Activated CD8-positive, alpha-beta T cell treated with anti-CD3 and anti-CD28 coated beads for 36 hours (primary cell): ENCODE measurements at regions not wholly inside any gene's neighbourhood (a gene's known extent, or its start where the extent isn't known, plus 50 kb on each side); places are given as distances from the start of the nearest gene placed in this dataset.

Experiments used
- ATAC-seq: fragments of 200-7000 bp; cut with Tn5 transposase; one replicate; pipeline ENCODE4 v1.10.0; 2021; ENCODE audit warnings: mild to moderate bottlenecking, moderate library complexity
- CTCF ChIA-PET: fragments of 350-600 bp; sonication (Branson Sonifier 250); formaldehyde crosslinking; loops from one replicate; lab custom pipeline; 2021; ENCODE audit warnings: antibody characterized with exemption; lab: Charles Lee
- POLR2A ChIA-PET: fragments of 350-600 bp; sonication (Branson Sonifier 250); formaldehyde crosslinking; loops from one replicate; lab custom pipeline; 2021; ENCODE audit warnings: antibody characterized with exemption; lab: Charles Lee
- DNase-seq: peaks from one replicate; pipeline ENCODE4 v3.0.0-alpha.2; 2020
- H3K27ac Mint-ChIP-seq: one replicate; pipeline ENCODE4 v1.8.0; 2021; ENCODE audit warnings: mild to moderate bottlenecking, mixed read lengths
- H3K27me3 Mint-ChIP-seq: one replicate; pipeline ENCODE4 v1.8.0; 2021; ENCODE audit warnings: mixed read lengths
- H3K36me3 Mint-ChIP-seq: one replicate; pipeline ENCODE4 v1.8.0; 2021; ENCODE audit warnings: low read depth, mixed read lengths
- H3K4me1 Mint-ChIP-seq: one replicate; pipeline ENCODE4 v1.8.0; 2021; ENCODE audit warnings: low read depth, mixed read lengths
- H3K4me3 Mint-ChIP-seq: one replicate; pipeline ENCODE4 v1.8.0; 2021; ENCODE audit warnings: mild to moderate bottlenecking, moderate library complexity, mixed read lengths
- H3K9me3 Mint-ChIP-seq: one replicate; pipeline ENCODE4 v1.8.0; 2021; ENCODE audit warnings: mixed read lengths
- intact Hi-C: fragments of 100-400 bp; cut with micrococcal nuclease; formaldehyde crosslinking; loops from one replicate; pipeline ENCODE4 v1.10.0; 2022
- TF ChIP-seq, protein P1 (sequence below): fragments of 200-600 bp; IDR thresholded peaks from one replicate; pipeline ENCODE4 v1.8.0; 2022; ENCODE audit warnings: antibody characterized with exemption, mild to moderate bottlenecking

DNA sequence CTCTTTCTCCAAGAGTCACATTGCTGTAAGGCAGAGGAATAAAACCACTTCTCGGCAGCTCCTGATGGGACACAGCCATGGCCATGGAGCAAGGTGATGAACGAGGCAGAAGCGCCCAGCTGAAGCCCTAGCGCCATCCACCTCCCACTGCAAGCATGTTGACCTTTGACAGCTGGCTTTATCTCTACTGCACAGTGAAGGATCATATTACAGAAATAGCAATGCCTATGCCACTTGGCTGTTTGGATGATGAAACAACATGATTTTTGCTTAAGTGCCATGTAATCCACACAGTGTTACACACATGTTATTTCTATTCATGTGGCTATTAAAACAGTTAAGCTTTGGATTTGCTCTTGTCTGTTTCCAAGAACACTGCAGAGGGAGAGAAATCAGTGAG lies 167.7 kb downstream of the VAPA start:
- Mint-ChIP-seq H3K36me3 (no peaks in the 10 kb centered on the region), H3K27me3 (peaks cover 1% of the 10 kb centered on the region), H3K27ac (no peak overlapping the region), H3K4me1 (no peaks in the 10 kb centered on the region), H3K9me3 (peaks cover 10% of the 10 kb centered on the region), H3K4me3 (no peak overlapping the region)
- ChIA-PET POLR2A (interaction anchor here (0.8 kb wide), 1 partner anchor 9 kb away, joined by 3 read pairs; no protein-coding TSS in a partner anchor), CTCF (interaction anchor here (1.1 kb wide), 1 partner anchor 9 kb away, joined by 3 read pairs; no protein-coding TSS in a partner anchor)
- no peak for ATAC-seq
- intact Hi-C loops: no loop called here
- DNase-seq: no peak
- TF ChIP-seq, protein P1, sequence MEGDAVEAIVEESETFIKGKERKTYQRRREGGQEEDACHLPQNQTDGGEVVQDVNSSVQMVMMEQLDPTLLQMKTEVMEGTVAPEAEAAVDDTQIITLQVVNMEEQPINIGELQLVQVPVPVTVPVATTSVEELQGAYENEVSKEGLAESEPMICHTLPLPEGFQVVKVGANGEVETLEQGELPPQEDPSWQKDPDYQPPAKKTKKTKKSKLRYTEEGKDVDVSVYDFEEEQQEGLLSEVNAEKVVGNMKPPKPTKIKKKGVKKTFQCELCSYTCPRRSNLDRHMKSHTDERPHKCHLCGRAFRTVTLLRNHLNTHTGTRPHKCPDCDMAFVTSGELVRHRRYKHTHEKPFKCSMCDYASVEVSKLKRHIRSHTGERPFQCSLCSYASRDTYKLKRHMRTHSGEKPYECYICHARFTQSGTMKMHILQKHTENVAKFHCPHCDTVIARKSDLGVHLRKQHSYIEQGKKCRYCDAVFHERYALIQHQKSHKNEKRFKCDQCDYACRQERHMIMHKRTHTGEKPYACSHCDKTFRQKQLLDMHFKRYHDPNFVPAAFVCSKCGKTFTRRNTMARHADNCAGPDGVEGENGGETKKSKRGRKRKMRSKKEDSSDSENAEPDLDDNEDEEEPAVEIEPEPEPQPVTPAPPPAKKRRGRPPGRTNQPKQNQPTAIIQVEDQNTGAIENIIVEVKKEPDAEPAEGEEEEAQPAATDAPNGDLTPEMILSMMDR: no peak

DNA sequence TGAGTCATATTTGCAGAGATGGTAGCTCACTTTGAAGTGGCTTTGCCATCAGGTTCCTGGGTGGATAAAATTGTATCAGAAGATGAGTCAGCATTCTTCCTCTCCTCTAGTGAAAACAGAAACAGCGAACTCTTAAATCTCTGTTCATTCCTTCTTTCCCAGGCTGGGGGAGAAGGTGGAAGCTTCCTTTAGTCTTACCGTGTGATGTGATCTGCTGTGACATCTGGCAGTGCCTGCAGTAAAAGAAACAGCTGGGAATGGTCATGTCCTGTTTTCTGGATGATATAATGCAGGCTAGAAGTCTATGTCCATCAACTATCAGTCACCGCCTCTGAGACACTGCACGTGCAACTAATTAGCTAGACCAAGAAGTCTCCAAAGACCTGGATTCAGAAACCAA lies 171.6 kb downstream of the VAPA start:
- H3K27ac Mint-ChIP-seq: no peak overlapping the region
- DNase-seq (no peak), ATAC-seq (no peak)
- H3K36me3 Mint-ChIP-seq: no peaks in the 10 kb centered on the region
- no peak overlapping the region for H3K4me3 Mint-ChIP-seq
- ChIA-PET POLR2A (no interaction called here), CTCF (no interaction called here)
- H3K4me1 Mint-ChIP-seq: no peaks in the 10 kb centered on the region
- peaks cover 10% of the 10 kb centered on the region for H3K9me3 Mint-ChIP-seq
- no peaks in the 10 kb centered on the region for H3K27me3 Mint-ChIP-seq
- TF ChIP-seq, protein P1: no peak
- intact Hi-C loops: no loop called here

- Mint-ChIP-seq H3K27ac (no peak overlapping the region), H3K27me3 (no peaks in the 10 kb centered on the region), H3K9me3 (peaks cover 10% of the 10 kb centered on the region), H3K36me3 (no peaks in the 10 kb centered on the region), H3K4me3 (no peak overlapping the region), H3K4me1 (no peaks in the 10 kb centered on the region)
- ATAC-seq (no peak), DNase-seq (no peak)
- TF ChIP-seq, protein P1: no peak
- intact Hi-C loops: no loop called here
- ChIA-PET CTCF (no interaction called here), POLR2A (no interaction called here)
These were observed 172.1 kb downstream of the VAPA start for GRCh38 chr18:10085876-10086275.

DNA sequence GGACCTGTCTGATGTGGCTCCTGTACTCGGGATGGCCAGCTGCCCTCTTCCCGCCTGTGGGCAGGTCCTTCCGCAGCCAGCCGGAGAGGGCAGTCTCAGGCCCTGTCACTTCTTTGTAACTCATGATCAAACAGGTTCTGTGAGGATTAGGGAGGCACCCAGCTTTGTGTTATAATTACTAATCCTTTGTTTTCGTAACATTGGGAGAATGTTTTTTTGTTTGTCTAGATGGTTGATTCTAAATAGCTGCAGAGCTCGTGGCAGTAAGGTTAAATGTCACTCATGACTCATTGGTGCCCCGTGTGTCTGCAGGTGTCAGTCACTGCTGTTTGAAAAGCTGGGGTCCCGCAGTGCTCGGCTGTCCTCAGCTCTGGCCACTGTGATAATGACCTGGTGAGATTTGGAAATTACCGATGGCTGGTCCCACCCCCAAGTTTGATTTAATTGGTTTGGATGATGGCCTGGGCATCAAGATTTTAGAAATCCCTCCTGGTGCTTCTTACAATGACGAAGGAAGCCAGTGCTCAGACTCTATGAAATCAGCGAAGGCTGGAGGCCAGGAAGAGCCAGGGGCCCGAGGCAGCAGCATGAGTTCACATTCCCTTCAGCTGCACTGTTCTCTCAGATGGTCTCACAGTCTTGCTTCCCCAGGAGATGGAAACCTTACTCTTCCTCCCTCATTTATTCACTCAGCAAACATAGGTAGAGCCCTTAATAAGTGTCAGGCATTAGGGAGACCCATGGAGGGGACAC lies 172.8 kb downstream of the VAPA start:
- H3K4me1 Mint-ChIP-seq: no peaks in the 10 kb centered on the region
- no peaks in the 10 kb centered on the region for H3K36me3 Mint-ChIP-seq
- intact Hi-C loops: no loop called here
- CTCF ChIA-PET: interaction anchor here (1.2 kb wide), 1 partner anchor 115 kb away, joined by 3 read pairs; no protein-coding TSS in a partner anchor
- DNase-seq (no peak), ATAC-seq (no peak)
- no peak overlapping the region for H3K4me3 Mint-ChIP-seq
- peaks cover 10% of the 10 kb centered on the region for H3K9me3 Mint-ChIP-seq
- no peaks in the 10 kb centered on the region for H3K27me3 Mint-ChIP-seq
- H3K27ac Mint-ChIP-seq: no peak overlapping the region
- TF ChIP-seq, protein P1: no peak
- POLR2A ChIA-PET: no interaction called here

DNA sequence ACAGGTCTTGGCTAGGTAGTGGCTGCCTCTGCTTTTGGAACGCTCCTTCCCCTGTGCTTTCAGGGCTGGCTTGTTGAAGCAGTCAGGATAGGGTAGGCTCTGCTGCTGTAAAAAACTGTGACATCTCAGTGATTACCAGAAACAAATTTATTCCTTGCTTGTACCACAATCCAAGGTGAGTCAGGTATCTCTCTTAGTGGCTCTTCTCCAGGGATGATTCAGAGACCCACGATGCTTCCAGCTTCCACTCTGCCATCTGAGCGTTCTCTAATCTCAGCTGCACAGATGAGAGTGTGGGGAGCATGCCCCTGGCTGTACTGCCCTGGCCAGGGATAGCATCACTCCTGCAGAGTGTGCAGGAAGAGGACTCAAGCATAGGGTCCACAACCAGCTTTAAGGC lies 174.9 kb downstream of the VAPA start:
- ATAC-seq (no peak), DNase-seq (no peak)
- POLR2A ChIA-PET: no interaction called here
- Mint-ChIP-seq H3K4me3 (no peak overlapping the region), H3K9me3 (peaks cover 3% of the 10 kb centered on the region), H3K36me3 (no peaks in the 10 kb centered on the region), H3K27me3 (no peaks in the 10 kb centered on the region), H3K4me1 (no peaks in the 10 kb centered on the region), H3K27ac (no peak overlapping the region)
- CTCF ChIA-PET: no interaction called here
- TF ChIP-seq, protein P1: no peak
- intact Hi-C loops: no loop called here
